Activated CD8-positive, alpha-beta T cell treated with anti-CD3 and anti-CD28 coated beads for 36 hours (primary cell): ENCODE measurements at regions not wholly inside any gene's neighbourhood (a gene's known extent, or its start where the extent isn't known, plus 50 kb on each side); places are given as distances from the start of the nearest gene placed in this dataset.

Source experiments
- ATAC-seq: fragments of 200-7000 bp; cut with Tn5 transposase; one replicate; pipeline ENCODE4 v1.10.0; 2021; ENCODE audit warnings: mild to moderate bottlenecking, moderate library complexity
- CTCF ChIA-PET: fragments of 350-600 bp; sonication (Branson Sonifier 250); formaldehyde crosslinking; loops from one replicate; lab custom pipeline; 2021; ENCODE audit warnings: antibody characterized with exemption; lab: Charles Lee
- POLR2A ChIA-PET: fragments of 350-600 bp; sonication (Branson Sonifier 250); formaldehyde crosslinking; loops from one replicate; lab custom pipeline; 2021; ENCODE audit warnings: antibody characterized with exemption; lab: Charles Lee
- DNase-seq: peaks from one replicate; pipeline ENCODE4 v3.0.0-alpha.2; 2020
- H3K27ac Mint-ChIP-seq: one replicate; pipeline ENCODE4 v1.8.0; 2021; ENCODE audit warnings: mild to moderate bottlenecking, mixed read lengths
- H3K27me3 Mint-ChIP-seq: one replicate; pipeline ENCODE4 v1.8.0; 2021; ENCODE audit warnings: mixed read lengths
- H3K36me3 Mint-ChIP-seq: one replicate; pipeline ENCODE4 v1.8.0; 2021; ENCODE audit warnings: low read depth, mixed read lengths
- H3K4me1 Mint-ChIP-seq: one replicate; pipeline ENCODE4 v1.8.0; 2021; ENCODE audit warnings: low read depth, mixed read lengths
- H3K4me3 Mint-ChIP-seq: one replicate; pipeline ENCODE4 v1.8.0; 2021; ENCODE audit warnings: mild to moderate bottlenecking, moderate library complexity, mixed read lengths
- H3K9me3 Mint-ChIP-seq: one replicate; pipeline ENCODE4 v1.8.0; 2021; ENCODE audit warnings: mixed read lengths
- intact Hi-C: fragments of 100-400 bp; cut with micrococcal nuclease; formaldehyde crosslinking; loops from one replicate; pipeline ENCODE4 v1.10.0; 2022
- TF ChIP-seq, protein P1 (sequence below): fragments of 200-600 bp; IDR thresholded peaks from one replicate; pipeline ENCODE4 v1.8.0; 2022; ENCODE audit warnings: antibody characterized with exemption, mild to moderate bottlenecking

DNA sequence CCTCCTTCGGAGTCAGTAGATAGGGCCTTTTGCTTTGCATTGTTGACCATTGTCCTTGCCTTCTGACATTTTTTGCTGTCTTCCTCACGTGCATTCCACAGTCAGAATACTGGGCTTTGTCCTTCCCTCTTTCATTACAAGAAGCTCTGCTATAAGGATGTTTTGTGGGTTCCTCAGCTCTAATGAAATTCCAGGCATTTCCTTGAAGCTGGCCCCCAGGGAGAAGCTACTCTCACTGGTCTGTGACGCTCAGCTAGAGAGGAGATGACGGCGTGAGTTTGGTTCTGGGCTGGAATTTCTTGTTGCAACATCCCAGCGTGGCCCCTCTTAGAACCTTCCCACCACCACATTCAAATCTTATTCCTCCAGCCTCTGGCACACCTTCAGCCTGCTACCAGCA is 210.2 kb downstream of the TJP1 start:
- H3K4me1 Mint-ChIP-seq: no peaks in the 10 kb centered on the region
- H3K27ac Mint-ChIP-seq: no peak overlapping the region
- ChIA-PET CTCF (no interaction called here), POLR2A (no interaction called here)
- H3K27me3 Mint-ChIP-seq: peaks cover 17% of the 10 kb centered on the region
- H3K4me3 Mint-ChIP-seq: no peak overlapping the region
- intact Hi-C loops: loop anchor here (5.0 kb wide), 1 partner anchor 475 kb away; no protein-coding TSS in a partner anchor
- no peak for DNase-seq
- no peaks in the 10 kb centered on the region for H3K9me3 Mint-ChIP-seq
- no peak for ATAC-seq
- TF ChIP-seq, protein P1, sequence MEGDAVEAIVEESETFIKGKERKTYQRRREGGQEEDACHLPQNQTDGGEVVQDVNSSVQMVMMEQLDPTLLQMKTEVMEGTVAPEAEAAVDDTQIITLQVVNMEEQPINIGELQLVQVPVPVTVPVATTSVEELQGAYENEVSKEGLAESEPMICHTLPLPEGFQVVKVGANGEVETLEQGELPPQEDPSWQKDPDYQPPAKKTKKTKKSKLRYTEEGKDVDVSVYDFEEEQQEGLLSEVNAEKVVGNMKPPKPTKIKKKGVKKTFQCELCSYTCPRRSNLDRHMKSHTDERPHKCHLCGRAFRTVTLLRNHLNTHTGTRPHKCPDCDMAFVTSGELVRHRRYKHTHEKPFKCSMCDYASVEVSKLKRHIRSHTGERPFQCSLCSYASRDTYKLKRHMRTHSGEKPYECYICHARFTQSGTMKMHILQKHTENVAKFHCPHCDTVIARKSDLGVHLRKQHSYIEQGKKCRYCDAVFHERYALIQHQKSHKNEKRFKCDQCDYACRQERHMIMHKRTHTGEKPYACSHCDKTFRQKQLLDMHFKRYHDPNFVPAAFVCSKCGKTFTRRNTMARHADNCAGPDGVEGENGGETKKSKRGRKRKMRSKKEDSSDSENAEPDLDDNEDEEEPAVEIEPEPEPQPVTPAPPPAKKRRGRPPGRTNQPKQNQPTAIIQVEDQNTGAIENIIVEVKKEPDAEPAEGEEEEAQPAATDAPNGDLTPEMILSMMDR: no peak
- no peaks in the 10 kb centered on the region for H3K36me3 Mint-ChIP-seq

DNA sequence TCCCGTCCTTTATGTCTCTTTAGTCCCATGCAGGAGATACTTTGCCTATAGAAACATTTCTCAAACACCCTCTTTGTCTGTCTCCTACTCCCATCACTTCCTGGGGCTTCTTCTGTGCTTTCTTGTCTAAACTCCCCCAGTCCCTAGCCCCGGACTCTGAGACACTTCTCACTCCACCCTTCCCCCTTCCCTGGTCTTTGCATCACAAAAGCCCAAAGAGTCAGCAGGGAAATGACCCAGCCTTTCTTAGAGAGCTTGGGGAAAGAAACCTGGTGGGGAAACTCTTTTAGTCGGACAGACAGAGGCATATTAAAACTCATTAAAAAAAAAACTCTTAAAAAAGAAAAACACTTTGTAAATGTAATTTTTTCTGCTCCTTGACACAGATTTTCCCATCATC is 211.2 kb downstream of the TJP1 start:
- Mint-ChIP-seq H3K9me3 (no peaks in the 10 kb centered on the region), H3K36me3 (no peaks in the 10 kb centered on the region), H3K27ac (no peak overlapping the region), H3K4me3 (no peak overlapping the region), H3K27me3 (peaks cover 16% of the 10 kb centered on the region), H3K4me1 (no peaks in the 10 kb centered on the region)
- POLR2A ChIA-PET: no interaction called here
- DNase-seq (no peak), ATAC-seq (no peak)
- TF ChIP-seq, protein P1: no peak
- intact Hi-C loops: loop anchor here (5.0 kb wide), 1 partner anchor 474 kb away; no protein-coding TSS in a partner anchor
- CTCF ChIA-PET: interaction anchor here (0.6 kb wide), 1 partner anchor 221 kb away, joined by 3 read pairs; no protein-coding TSS in a partner anchor

DNA sequence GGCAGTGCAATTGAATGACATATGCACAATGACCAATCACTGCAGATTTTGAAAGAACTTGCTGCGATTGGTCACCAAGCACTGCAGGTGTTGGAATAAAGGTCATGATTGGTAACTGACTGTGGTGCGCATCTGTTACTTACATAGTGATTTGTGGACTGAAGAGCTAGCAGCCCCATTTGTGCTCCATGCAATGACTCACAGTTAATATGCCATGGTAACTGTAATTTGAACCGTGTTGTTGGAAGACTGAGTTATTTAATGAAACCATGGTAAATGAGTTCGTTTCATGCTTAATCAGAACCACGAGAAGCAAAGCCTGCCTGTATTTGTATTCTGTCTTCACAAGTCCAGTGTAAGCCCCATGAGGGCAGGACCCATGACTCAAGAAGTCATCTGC is 220.5 kb downstream of the TJP1 start:
- TF ChIP-seq, protein P1: no peak
- H3K4me1 Mint-ChIP-seq: no peaks in the 10 kb centered on the region

DNA sequence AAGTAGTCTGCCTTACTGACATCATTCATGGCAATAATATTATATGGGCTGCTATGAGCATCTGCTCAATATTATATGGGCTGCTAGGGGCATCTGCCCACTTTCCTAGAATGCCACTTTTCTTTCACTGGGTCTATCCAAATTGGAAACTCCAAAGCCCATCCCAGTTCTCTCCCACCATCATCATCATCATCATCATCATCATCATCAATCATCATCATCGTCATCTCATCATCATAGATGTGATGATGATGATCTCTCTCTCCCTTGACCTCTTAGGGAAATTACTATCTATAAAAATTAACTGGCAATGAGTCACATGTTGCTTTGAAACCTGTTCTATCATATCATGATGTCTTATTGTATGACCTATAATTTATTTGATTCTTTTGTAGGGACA is 222.0 kb downstream of the TJP1 start:
- H3K4me3 Mint-ChIP-seq: no peak overlapping the region
- no peaks in the 10 kb centered on the region for H3K36me3 Mint-ChIP-seq
- DNase-seq: no peak
- no peaks in the 10 kb centered on the region for H3K9me3 Mint-ChIP-seq
- ChIA-PET CTCF (no interaction called here), POLR2A (no interaction called here)
- TF ChIP-seq, protein P1: no peak
- H3K27me3 Mint-ChIP-seq: peaks cover 7% of the 10 kb centered on the region
- intact Hi-C loops: no loop called here
- H3K4me1 Mint-ChIP-seq: no peaks in the 10 kb centered on the region
- no peak for ATAC-seq
- H3K27ac Mint-ChIP-seq: no peak overlapping the region

More for the DNA sequence above, 220.5 kb downstream of the TJP1 start:
- ChIA-PET POLR2A (no interaction called here), CTCF (no interaction called here)
- ATAC-seq (no peak), DNase-seq (no peak)
- no peak overlapping the region for H3K27ac Mint-ChIP-seq
- H3K4me3 Mint-ChIP-seq: no peak overlapping the region
- no peaks in the 10 kb centered on the region for H3K9me3 Mint-ChIP-seq
- intact Hi-C loops: no loop called here
- no peaks in the 10 kb centered on the region for H3K36me3 Mint-ChIP-seq
- peaks cover 7% of the 10 kb centered on the region for H3K27me3 Mint-ChIP-seq

DNA sequence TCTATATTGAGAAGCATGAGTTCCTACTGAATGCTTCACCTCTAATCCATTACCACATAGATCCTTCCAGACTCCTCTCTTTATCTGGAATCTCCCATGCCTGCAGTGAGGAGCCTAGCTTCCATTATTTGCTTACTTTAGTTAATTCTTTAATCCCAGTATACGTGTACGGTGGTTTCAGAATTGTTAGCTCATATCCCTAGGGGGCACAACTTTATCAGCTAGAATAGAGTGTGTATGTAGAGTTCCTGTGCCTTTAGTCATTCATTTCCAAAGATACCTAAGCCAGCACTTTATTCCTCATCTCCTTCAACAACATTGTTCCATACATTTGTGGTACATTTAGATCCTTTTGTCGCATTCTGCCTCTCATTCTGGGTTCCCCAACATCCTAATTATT is 226.0 kb downstream of the TJP1 start:
- TF ChIP-seq, protein P1: no peak
- intact Hi-C loops: no loop called here
- peaks cover 3% of the 10 kb centered on the region for H3K27me3 Mint-ChIP-seq
- no peak overlapping the region for H3K27ac Mint-ChIP-seq
- ChIA-PET POLR2A (no interaction called here), CTCF (no interaction called here)
- no peak for ATAC-seq
- H3K4me3 Mint-ChIP-seq: no peak overlapping the region
- H3K9me3 Mint-ChIP-seq: no peaks in the 10 kb centered on the region
- H3K4me1 Mint-ChIP-seq: no peaks in the 10 kb centered on the region
- H3K36me3 Mint-ChIP-seq: no peaks in the 10 kb centered on the region
- no peak for DNase-seq
